OCI-LY7 (cell line): ENCODE measurements at regions not wholly inside any gene's neighbourhood (a gene's known extent, or its start where the extent isn't known, plus 50 kb on each side); places are given as distances from the start of the nearest gene placed in this dataset.
A peak's percentile ranks its signal among the peaks of the same experiment; 100 is the strongest.

ENCODE experiments used
- BruUV-seq: library from RNA; stranded (reverse); fragments of 400-500 nt; replicated peaks from 2 replicates; lab custom pipeline; 2021; lab: Mats Ljungman, UMichigan
- CTCF ChIA-PET: fragments of 300-600 bp; sonication (Branson Sonifier 250); formaldehyde crosslinking; loops from one replicate; lab custom pipeline; 2022; ENCODE audit warnings: antibody characterized with exemption; ENCODE audit not compliant: unreplicated experiment; lab: Charles Lee
- POLR2A ChIA-PET: fragments of 300-600 bp; sonication (Branson Sonifier 250); formaldehyde crosslinking; loops from one replicate; lab custom pipeline; 2022; ENCODE audit warnings: antibody characterized with exemption; lab: Charles Lee
- DNase-seq: peaks from one replicate; pipeline ENCODE4 v3.0.0-alpha.2; 2015; ENCODE audit warnings: low spot score
- H2AFZ ChIP-seq: fragments of 200-600 bp; sonication (generic), shearing (Covaris generic); 2 replicates; pipeline ENCODE4 v1.6.1; 2014; ENCODE audit warnings: mild to moderate bottlenecking, antibody characterized with exemption, low read length, moderate library complexity
- H3K27ac ChIP-seq: fragments of 200-600 bp; sonication (generic); 2 replicates; pipeline ENCODE4 v1.5.1; 2014; ENCODE audit warnings: mixed run types, low read depth, mild to moderate bottlenecking, moderate library complexity, low read length, inconsistent platforms; ENCODE audit not compliant: poor library complexity, severe bottlenecking
- H3K36me3 ChIP-seq: fragments of 200-600 bp; sonication (generic); 2 replicates; pipeline ENCODE4 v1.6.1; 2014; ENCODE audit warnings: mild to moderate bottlenecking, antibody characterized with exemption, low read length, moderate library complexity, mixed read lengths; ENCODE audit not compliant: insufficient read depth
- H3K4me1 ChIP-seq: fragments of 200-600 bp; sonication (generic); 2 replicates; pipeline ENCODE4 v1.5.1; 2014; ENCODE audit warnings: mild to moderate bottlenecking, low read length; ENCODE audit not compliant: insufficient read depth, poor library complexity, severe bottlenecking
- H3K4me2 ChIP-seq: fragments of 200-600 bp; sonication (generic); 2 replicates; pipeline ENCODE4 v1.6.1; 2014; ENCODE audit warnings: mild to moderate bottlenecking, low read length
- H3K4me3 ChIP-seq: fragments of 200-600 bp; sonication (generic); 2 replicates; pipeline ENCODE4 v1.5.1; 2014; ENCODE audit warnings: mild to moderate bottlenecking, low read depth, low read length; ENCODE audit not compliant: poor library complexity, severe bottlenecking
- H3K79me2 ChIP-seq: fragments of 200-600 bp; sonication (generic); 2 replicates; pipeline ENCODE4 v1.6.1; 2016; ENCODE audit warnings: low read depth, mild to moderate bottlenecking, low read length, moderate library complexity, mixed read lengths; ENCODE audit not compliant: insufficient read depth
- H3K9me2 ChIP-seq: fragments of 200-600 bp; sonication (generic); 2 replicates; pipeline ENCODE4 v1.6.1; 2016; ENCODE audit warnings: mild to moderate bottlenecking, low read length, mixed read lengths; ENCODE audit not compliant: insufficient read depth
- H3K9me3 ChIP-seq: fragments of 200-600 bp; sonication (generic); 2 replicates; pipeline ENCODE4 v1.6.1; 2014; ENCODE audit warnings: mild to moderate bottlenecking, mixed run types, low read length, mixed read lengths
- H4K20me1 ChIP-seq: fragments of 200-600 bp; sonication (generic); 2 replicates; pipeline ENCODE4 v1.6.1; 2014; ENCODE audit warnings: mild to moderate bottlenecking, antibody characterized with exemption, low read length, moderate library complexity, mixed read lengths; ENCODE audit not compliant: insufficient read depth
- CTCF ChIP-seq: fragments of 200-600 bp; sonication (generic); conservative IDR thresholded peaks from 2 replicates; pipeline ENCODE4 v1.5.1; 2014; ENCODE audit warnings: mild to moderate bottlenecking, antibody characterized with exemption, low read length, moderate library complexity, mixed read lengths
- EZH2phosphoT487 ChIP-seq: fragments of 200-600 bp; sonication (generic); IDR thresholded peaks from 2 replicates; pipeline ENCODE4 v1.6.1; 2018; ENCODE audit warnings: low read depth, borderline replicate concordance, mild to moderate bottlenecking, mixed run types, antibody characterized with exemption, low read length, moderate library complexity, mixed read lengths
- intact Hi-C: fragments of 100-400 bp; cut with micrococcal nuclease; formaldehyde crosslinking; loops from one replicate; pipeline ENCODE4 v1.10.0; 2022; ENCODE audit not compliant: unreplicated experiment

GRCh38 chr2:198296665-198297308, 492.4 kb downstream of the PLCL1 start:
- Histone ChIP-seq H3K9me3 (no peaks in the 10 kb centered on the region), H3K4me2 (peak overlapping the region; percentile 10; the same call in 1 of the 2 replicates), H3K9me2 (no peaks in the 10 kb centered on the region), H3K4me3 (no peak overlapping the region), H4K20me1 (no peaks in the 10 kb centered on the region), H3K36me3 (no peaks in the 10 kb centered on the region), H3K79me2 (no peaks in the 10 kb centered on the region), H2AFZ (no peak overlapping the region), H3K27ac (no peak overlapping the region), H3K4me1 (peaks cover 6% of the 10 kb centered on the region)
- ChIA-PET POLR2A (interaction anchor here (0.7 kb wide), 3 partner anchors 161 to 1289 kb away, joined by 3 to 6 read pairs (median 3); no protein-coding TSS in a partner anchor), CTCF (interaction anchor here (0.6 kb wide), 2 partner anchors 488 to 533 kb away, joined by 3 read pairs; no protein-coding TSS in a partner anchor)
- DNase-seq = peak; percentile 74
- no TSS peak for BruUV-seq
- TF ChIP-seq CTCF = peak; percentile 84
- no peak for TF ChIP-seq EZH2phosphoT487
- intact Hi-C loops = loop anchor here (1.0 to 10.0 kb wide), 2 partner anchors 172 to 493 kb away; no protein-coding TSS in a partner anchor

GRCh38 chr2:198293281-198293680, 488.9 kb downstream of the PLCL1 start:
- Histone ChIP-seq H3K36me3 (no peaks in the 10 kb centered on the region), H4K20me1 (no peaks in the 10 kb centered on the region), H3K79me2 (no peaks in the 10 kb centered on the region), H3K4me1 (peaks cover 6% of the 10 kb centered on the region), H3K9me3 (no peaks in the 10 kb centered on the region), H3K27ac (no peak overlapping the region), H2AFZ (no peak overlapping the region), H3K9me2 (no peaks in the 10 kb centered on the region), H3K4me3 (no peak overlapping the region), H3K4me2 (no peak overlapping the region)
- ChIA-PET POLR2A (interaction anchor here (0.7 kb wide), 1 partner anchor 335 kb away, joined by 3 read pairs; no protein-coding TSS in a partner anchor), CTCF (no interaction called here)
- intact Hi-C loops = loop anchor here (10.0 kb wide), 1 partner anchor 168 kb away; no protein-coding TSS in a partner anchor
- DNase-seq = no peak
- TF ChIP-seq EZH2phosphoT487 (no peak), CTCF (no peak)
- no TSS peak for BruUV-seq

- H3K4me1 ChIP-seq = no peaks in the 10 kb centered on the region
- ChIA-PET POLR2A (interaction anchor here (0.8 kb wide), 1 partner anchor 611 kb away, joined by 3 read pairs; no protein-coding TSS in a partner anchor), CTCF (no interaction called here)
- no peaks in the 10 kb centered on the region for H3K79me2 ChIP-seq
- H4K20me1 ChIP-seq = no peaks in the 10 kb centered on the region
- H3K4me2 ChIP-seq = no peak overlapping the region
- H3K36me3 ChIP-seq = no peaks in the 10 kb centered on the region
- H3K9me3 ChIP-seq = no peaks in the 10 kb centered on the region
- DNase-seq = no peak
- no peaks in the 10 kb centered on the region for H3K9me2 ChIP-seq
- H3K27ac ChIP-seq = no peak overlapping the region
- no TSS peak for BruUV-seq
- intact Hi-C loops = loop anchor here (10.0 kb wide), 1 partner anchor 165 kb away; no protein-coding TSS in a partner anchor
- no peak overlapping the region for H3K4me3 ChIP-seq
- no peak overlapping the region for H2AFZ ChIP-seq
- TF ChIP-seq CTCF (no peak), EZH2phosphoT487 (no peak)
These were observed 485.4 kb downstream of the PLCL1 start for GRCh38 chr2:198289811-198290210.
